ENCODE measurements at regions not wholly inside any gene's neighbourhood (a gene's known extent, or its start where the extent isn't known, plus 50 kb on each side); places are given as distances from the start of the nearest gene placed in this dataset.

DNA sequence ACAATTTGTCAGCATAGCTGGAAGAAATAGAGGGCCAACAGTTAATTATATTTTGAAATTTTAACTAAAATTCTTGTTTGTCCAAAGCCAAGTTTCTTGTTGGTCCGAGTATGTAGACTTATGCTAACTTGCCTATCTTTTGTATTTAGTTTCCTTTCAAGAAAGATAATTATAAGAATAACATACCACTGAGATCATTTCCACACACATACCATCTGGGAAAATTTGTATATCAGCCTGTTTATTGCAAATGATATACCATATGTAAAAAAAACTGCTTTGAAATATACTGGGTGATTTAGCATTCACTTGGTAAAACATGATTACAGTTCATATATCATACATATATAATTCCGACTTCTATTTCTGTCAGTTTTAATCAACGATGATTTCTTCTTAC is 84.7 kb upstream of the ANKRD50 start:
- no peak for DNase-seq (ENCODE audit: low spot score)
- in situ Hi-C loops (cut with HindIII; ENCODE audit: low sequenced_read_pairs), result no loop called here

DNA sequence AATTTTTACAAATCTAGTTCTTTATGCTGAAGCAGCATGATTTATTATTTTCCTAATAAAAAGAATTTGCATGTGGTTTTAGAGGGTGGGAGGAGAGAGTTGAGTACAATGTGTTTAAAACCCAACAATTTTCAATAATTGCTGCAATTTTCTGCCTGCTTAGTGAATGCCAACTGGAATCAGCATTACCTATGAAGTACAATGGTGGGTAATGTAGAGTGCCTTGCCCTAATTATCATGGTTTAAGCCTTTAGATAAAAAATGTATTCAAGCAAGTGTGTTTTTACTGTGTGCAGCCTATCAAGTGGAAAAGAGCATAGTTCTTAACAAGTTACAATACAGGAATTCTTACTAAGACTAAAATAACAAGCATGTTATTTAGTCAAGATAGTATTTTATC is 77.9 kb upstream of the ANKRD50 start:
- in situ Hi-C loops (cut with HindIII; ENCODE audit: low sequenced_read_pairs), result no loop called here
- DNase-seq (ENCODE audit: low spot score), result no peak

DNA sequence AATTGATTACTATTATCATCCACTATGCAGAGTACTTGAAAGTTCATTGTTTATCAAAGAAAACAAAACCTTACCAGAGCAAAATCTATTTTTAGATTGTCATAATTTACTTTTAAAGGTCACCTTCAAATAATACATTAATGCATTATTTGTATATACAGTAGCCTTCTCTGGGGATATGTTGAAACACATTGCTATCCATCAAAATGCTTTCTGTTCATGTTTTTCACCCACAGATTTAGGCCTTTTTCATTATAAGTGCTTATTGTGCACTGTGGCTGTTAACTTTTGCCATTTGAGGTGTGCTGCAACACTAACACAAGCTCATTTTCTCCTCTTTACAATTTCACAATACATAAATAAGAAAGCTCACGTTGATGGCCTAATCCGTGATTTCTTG is 74.1 kb upstream of the ANKRD50 start:
- in situ Hi-C loops (cut with HindIII; ENCODE audit: low sequenced_read_pairs), result no loop called here

DNA sequence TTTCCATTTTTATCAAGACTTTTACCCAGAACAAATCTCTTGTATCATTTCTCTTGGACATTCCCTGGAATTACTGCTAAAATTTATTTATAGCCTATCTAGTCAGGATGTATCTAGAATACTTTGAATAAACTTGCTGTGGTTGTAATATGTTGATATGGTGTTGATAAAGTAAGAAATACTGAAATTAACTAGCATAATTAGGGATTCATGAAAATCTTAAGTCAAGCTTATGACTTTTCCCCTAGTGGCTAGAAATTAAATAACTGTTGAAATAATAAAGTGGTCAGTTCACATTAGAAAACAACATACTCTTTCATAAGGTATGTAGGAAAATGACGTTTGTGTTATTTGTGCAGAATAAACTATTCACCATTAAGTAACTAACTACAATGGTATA is 73.1 kb upstream of the ANKRD50 start:
- in situ Hi-C loops (cut with HindIII; ENCODE audit: low sequenced_read_pairs), result no loop called here
- DNase-seq (ENCODE audit: low spot score), result no peak

More for the DNA sequence above, 74.1 kb upstream of the ANKRD50 start:
- no peak for DNase-seq (ENCODE audit: low spot score)

DNA sequence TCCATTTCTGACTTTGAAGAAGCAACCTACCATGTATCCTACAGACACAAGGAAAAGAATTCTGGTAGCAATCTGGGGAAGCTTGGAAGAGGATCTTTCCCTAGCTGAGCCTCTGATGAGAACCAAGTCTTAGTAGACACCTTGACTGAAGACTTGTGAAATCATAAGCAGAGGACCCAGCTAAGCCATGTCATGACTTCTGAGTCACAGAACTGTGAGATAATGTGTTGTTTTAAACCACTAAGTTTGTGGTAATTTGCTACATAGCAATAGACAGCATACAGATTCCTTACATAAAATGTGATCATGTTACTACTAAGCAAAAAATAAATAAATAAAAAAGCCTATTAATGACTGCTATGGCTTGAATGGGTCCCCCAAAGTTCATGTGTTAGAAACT is 71.3 kb upstream of the ANKRD50 start:
- no peak for DNase-seq (ENCODE audit: low spot score)
- in situ Hi-C loops (cut with HindIII; ENCODE audit: low sequenced_read_pairs), result no loop called here

DNA sequence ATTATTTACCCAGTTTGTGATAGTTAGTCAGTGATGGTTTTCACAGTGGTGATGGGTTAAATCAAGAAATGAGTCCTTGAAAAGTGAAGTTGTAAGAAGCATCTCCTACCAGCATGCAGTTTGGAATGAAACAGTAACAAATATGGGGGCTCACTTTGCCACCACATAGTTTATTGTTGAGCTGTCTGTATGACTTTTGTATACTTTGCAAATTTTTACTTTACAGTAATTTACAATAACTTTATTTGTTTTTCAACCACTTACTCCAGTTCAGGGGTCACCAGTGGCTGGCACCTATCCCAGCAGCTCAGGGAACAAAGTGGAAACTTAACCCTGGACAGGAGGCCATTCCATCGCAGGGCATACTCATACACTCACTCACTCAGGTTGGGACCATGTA is 64.5 kb upstream of the ANKRD50 start:
- in situ Hi-C loops (cut with HindIII; ENCODE audit: low sequenced_read_pairs), result no loop called here
- DNase-seq (ENCODE audit: low spot score), result no peak

DNA sequence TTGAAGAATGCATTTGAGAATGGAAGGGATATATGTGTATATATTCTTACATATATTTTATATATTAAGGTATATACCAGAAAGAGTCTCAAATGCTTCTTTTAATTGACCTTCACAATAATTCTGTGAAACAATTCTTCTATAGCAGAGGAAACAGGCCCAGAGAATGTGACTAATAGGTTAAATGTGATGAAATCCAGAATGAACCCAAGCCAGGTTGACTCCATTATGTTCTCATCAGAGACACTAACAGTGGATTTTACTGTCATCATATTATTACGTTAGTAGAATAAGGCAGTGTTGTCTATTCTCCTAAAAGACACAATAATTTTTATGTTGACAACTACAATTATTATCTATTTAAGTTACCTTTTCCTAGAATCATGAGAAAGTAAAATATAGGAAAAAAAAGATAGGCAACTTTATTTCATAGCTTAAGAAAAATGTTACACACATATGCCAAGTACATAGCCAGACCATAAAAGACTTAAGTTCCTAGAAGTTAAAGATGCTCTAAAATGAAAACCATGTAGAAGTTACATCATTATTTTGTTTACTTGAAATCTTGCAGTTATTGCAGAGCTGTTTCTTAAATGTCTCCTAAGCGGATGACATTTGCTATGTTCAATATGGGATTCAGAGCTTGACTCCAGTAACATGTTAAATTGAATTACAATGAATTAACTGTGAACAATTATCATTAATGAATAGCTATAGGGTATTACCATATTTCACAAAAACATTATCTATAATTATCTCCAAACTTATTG is 56.2 kb upstream of the ANKRD50 start:
- in situ Hi-C loops (cut with HindIII; ENCODE audit: low sequenced_read_pairs), result no loop called here

DNA sequence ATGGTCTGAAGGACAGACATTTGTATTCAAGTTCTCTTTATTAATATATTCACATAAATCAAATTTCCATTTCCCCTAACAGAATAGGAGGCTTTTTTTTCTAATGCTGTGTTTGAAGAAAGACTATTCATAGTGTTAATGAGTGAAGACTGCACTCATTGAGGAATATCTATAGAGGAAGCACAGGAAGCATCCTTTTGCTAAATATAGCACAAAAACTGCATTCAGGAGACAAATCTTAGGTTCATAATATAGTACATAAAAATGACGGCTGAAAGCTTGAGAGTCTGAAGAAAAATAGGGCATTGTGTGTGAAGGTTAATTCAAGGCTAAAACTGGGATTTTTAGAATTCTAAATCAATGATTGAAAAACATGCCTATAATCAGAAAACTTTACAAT is 50.4 kb upstream of the ANKRD50 start:
- in situ Hi-C loops (cut with HindIII; ENCODE audit: low sequenced_read_pairs), result no loop called here

More for the DNA sequence above, 56.2 kb upstream of the ANKRD50 start:
- DNase-seq (ENCODE audit: low spot score), result no peak

More for the DNA sequence above, 50.4 kb upstream of the ANKRD50 start:
- DNase-seq (ENCODE audit: low spot score), result no peak

Measured in G401 (cell line).